ENCODE measurements at regions not wholly inside any gene's neighbourhood (a gene's known extent, or its start where the extent isn't known, plus 50 kb on each side); places are given as distances from the start of the nearest gene placed in this dataset.

GRCh38 chr2:175853616-175853890, 148.5 kb downstream of the LNPK start:
- TF ChIP-seq POLR2A (IDR thresholded peaks at IDR 0.05; ENCODE audit: low read length) (no peak), GATA1 (IDR thresholded peaks at IDR 0.05; ENCODE audit: low read depth, low read length) (no peak)
